Panc1 (cell line): ENCODE measurements at regions not wholly inside any gene's neighbourhood (a gene's known extent, or its start where the extent isn't known, plus 50 kb on each side); places are given as distances from the start of the nearest gene placed in this dataset.

Experiments used
- POLR2AphosphoS5 ChIP-seq: IDR thresholded peaks from 2 replicates; pipeline ENCODE4 v1.6.1; 2012; ENCODE audit warnings: mild to moderate bottlenecking, low read depth, low read length, moderate library complexity
- REST ChIP-seq, 2 experiments: IDR thresholded peaks; 2 replicates each; pipeline ENCODE4 v1.6.1; 2011 to 2012; ENCODE audit warnings: low read depth in 2 of 2, control low read depth in 1 of 2, low read length in 1 of 2, mild to moderate bottlenecking in 1 of 2, moderate library complexity in 1 of 2; ENCODE audit not compliant: insufficient read depth in 1 of 2
- SIN3A ChIP-seq: IDR thresholded peaks from 2 replicates; pipeline ENCODE4 v1.6.1; 2012; ENCODE audit warnings: low read depth, mild to moderate bottlenecking, low read length, moderate library complexity, borderline replicate concordance; ENCODE audit not compliant: insufficient read depth
- TCF7L2 ChIP-seq: IDR thresholded peaks from 2 replicates; pipeline ENCODE4 v1.6.1; 2011; ENCODE audit warnings: mild to moderate bottlenecking, low read depth, low read length, inconsistent platforms
- TF ChIP-seq, protein P1 (sequence below): fragments of 450-650 bp; IDR thresholded peaks from 2 replicates; pipeline ENCODE4 v1.5.1; 2017; ENCODE audit warnings: mild to moderate bottlenecking

- TF ChIP-seq, protein P1, sequence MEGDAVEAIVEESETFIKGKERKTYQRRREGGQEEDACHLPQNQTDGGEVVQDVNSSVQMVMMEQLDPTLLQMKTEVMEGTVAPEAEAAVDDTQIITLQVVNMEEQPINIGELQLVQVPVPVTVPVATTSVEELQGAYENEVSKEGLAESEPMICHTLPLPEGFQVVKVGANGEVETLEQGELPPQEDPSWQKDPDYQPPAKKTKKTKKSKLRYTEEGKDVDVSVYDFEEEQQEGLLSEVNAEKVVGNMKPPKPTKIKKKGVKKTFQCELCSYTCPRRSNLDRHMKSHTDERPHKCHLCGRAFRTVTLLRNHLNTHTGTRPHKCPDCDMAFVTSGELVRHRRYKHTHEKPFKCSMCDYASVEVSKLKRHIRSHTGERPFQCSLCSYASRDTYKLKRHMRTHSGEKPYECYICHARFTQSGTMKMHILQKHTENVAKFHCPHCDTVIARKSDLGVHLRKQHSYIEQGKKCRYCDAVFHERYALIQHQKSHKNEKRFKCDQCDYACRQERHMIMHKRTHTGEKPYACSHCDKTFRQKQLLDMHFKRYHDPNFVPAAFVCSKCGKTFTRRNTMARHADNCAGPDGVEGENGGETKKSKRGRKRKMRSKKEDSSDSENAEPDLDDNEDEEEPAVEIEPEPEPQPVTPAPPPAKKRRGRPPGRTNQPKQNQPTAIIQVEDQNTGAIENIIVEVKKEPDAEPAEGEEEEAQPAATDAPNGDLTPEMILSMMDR, result no peak
- no peak for TF ChIP-seq POLR2AphosphoS5
- TF ChIP-seq TCF7L2, result no peak
- TF ChIP-seq SIN3A, result no peak
- no peak for TF ChIP-seq REST (IDR thresholded peaks at IDR 0.05; ENCODE audit: insufficient read depth in 1 of 2, low read depth in 2 of 2, low read length in 1 of 2)
Measured at GRCh38 chr1:29945426-29945825, 709.1 kb downstream of the PTPRU start.
